K562 (cell line): ENCODE measurements at regions not wholly inside any gene's neighbourhood (a gene's known extent, or its start where the extent isn't known, plus 50 kb on each side); places are given as distances from the start of the nearest gene placed in this dataset.

Experiments
- ATAC-seq: fragments of 200-7000 bp; cut with Tn5 transposase; 3 replicates; pipeline ENCODE4 v1.9.1; 2020; ENCODE audit warnings: moderate library complexity
- BruUV-seq: library from RNA; stranded (reverse); fragments of 400-500 nt; replicated peaks from 2 replicates; lab custom pipeline; 2021; lab: Mats Ljungman, UMichigan
- CTCF ChIA-PET: fragments of 300-600 bp; formaldehyde crosslinking; extraction: SDS; loops from one replicate; lab custom pipeline; 2021; ENCODE audit warnings: low intra/inter-chr PET ratio; lab: Yijun Ruan, JAX
- POLR2A ChIA-PET: fragments of 300-600, 350-650 bp; sonication (Branson Sonifier 250); formaldehyde crosslinking; extraction: SDS; loops from one replicate; lab custom pipeline; 2021; ENCODE audit warnings: antibody characterized with exemption, inconsistent platforms; lab: Yijun Ruan, JAX
- DNase-seq, 4 experiments: peaks; one replicate each; pipeline versions ENCODE4 v3.0.0 to v3.0.0-alpha.2; 2011 to 2018; ENCODE audit warnings: low spot score in 3 of 4, mixed read lengths in 3 of 4; ENCODE audit errors: extremely low read depth in 1 of 4
- FAIRE-seq: peaks from 2 replicates; lab custom pipeline; 2011; peaks lifted over from hg19 to GRCh38; lab: Jason Lieb, UNC
- H2AFZ ChIP-seq: 2 replicates; pipeline ENCODE4 v1.6.0; 2011; ENCODE audit warnings: low read depth, low read length, control low read depth, inconsistent platforms
- H3K27ac ChIP-seq: fragments of 200-600 bp; 3 replicates; pipeline ENCODE4 v1.8.0; 2011; ENCODE audit warnings: low read depth, mild to moderate bottlenecking, control low read depth, inconsistent platforms, low read length, moderate library complexity, mixed read lengths; ENCODE audit errors: extremely low read depth
- H3K27me3 ChIP-seq, 2 experiments: fragments of 300-600 bp in 1 of 2; 2 replicates in 1 of 2; 3 replicates in 1 of 2; pipeline versions ENCODE4 v1.6.0 to v1.8.0; 2011; ENCODE audit warnings: inconsistent platforms in 2 of 2, low read length in 2 of 2, mild to moderate bottlenecking in 1 of 2, mixed read lengths in 1 of 2, moderate library complexity in 1 of 2; ENCODE audit not compliant: control insufficient read depth in 2 of 2, insufficient read depth in 2 of 2
- H3K36me3 ChIP-seq: fragments of 300-600 bp; 3 replicates; pipeline ENCODE4 v1.8.0; 2011; ENCODE audit warnings: mild to moderate bottlenecking, low read length, inconsistent platforms; ENCODE audit not compliant: control insufficient read depth, insufficient read depth
- H3K4me1 ChIP-seq, 2 experiments: fragments of 200-600 bp in 1 of 2; replicated peaks in 1 of 2; 2 replicates in 1 of 2; 3 replicates in 1 of 2; pipeline versions ENCODE4 v1.5.1 to v1.8.0; 2011; ENCODE audit warnings: inconsistent platforms in 2 of 2, low read length in 2 of 2, mild to moderate bottlenecking in 1 of 2, mixed read lengths in 1 of 2, moderate library complexity in 1 of 2; ENCODE audit not compliant: control insufficient read depth in 2 of 2, insufficient read depth in 2 of 2
- H3K4me2 ChIP-seq: 2 replicates; pipeline ENCODE4 v1.6.1; 2011; ENCODE audit warnings: low read length, control low read depth, inconsistent platforms, mixed read lengths; ENCODE audit not compliant: insufficient read depth
- H3K4me3 ChIP-seq: fragments of 200-600 bp; sonication (generic), shearing (Covaris generic); 2 replicates; pipeline ENCODE4 v1.5.1; 2016; ENCODE audit warnings: control low read depth, inconsistent platforms
- H3K79me2 ChIP-seq: fragments of 200-600 bp; 3 replicates; pipeline ENCODE4 v1.8.0; 2011; ENCODE audit warnings: low read length, inconsistent platforms; ENCODE audit not compliant: control insufficient read depth, insufficient read depth
- H3K9ac ChIP-seq, 2 experiments: 2 replicates each; pipeline versions ENCODE4 v1.6.0 to v1.6.1; 2011; ENCODE audit warnings: low read depth in 2 of 2, low read length in 2 of 2, control low read depth in 1 of 2, inconsistent platforms in 1 of 2, mild to moderate bottlenecking in 1 of 2, mixed read lengths in 1 of 2; ENCODE audit not compliant: insufficient read depth in 1 of 2
- H3K9me1 ChIP-seq: one replicate; pipeline ENCODE4 v1.6.0; 2011; ENCODE audit warnings: inconsistent platforms, mild to moderate bottlenecking, low read length, moderate library complexity; ENCODE audit not compliant: control insufficient read depth, insufficient read depth
- H3K9me3 ChIP-seq: replicated peaks from 2 replicates; pipeline ENCODE4 v1.5.1; 2011; ENCODE audit warnings: low read depth, low read length, inconsistent platforms; ENCODE audit not compliant: control insufficient read depth, insufficient read depth
- H4K20me1 ChIP-seq: replicated peaks from 2 replicates; pipeline ENCODE4 v1.6.1; 2011; ENCODE audit warnings: low read length, inconsistent platforms, mixed read lengths; ENCODE audit not compliant: control insufficient read depth, insufficient read depth
- BCL6 ChIP-seq: fragments of 250-450 bp; sonication (Bioruptor Pico); IDR thresholded peaks from 2 replicates; pipeline ENCODE4 v1.4.0; 2020
- CBFA2T3 ChIP-seq: fragments of 450-650 bp; IDR thresholded peaks from 2 replicates; pipeline ENCODE4 v1.6.1; 2017
- CBX3 ChIP-seq, 2 experiments: IDR thresholded peaks; 1 replicate in 1 of 2; 2 replicates in 1 of 2; pipeline ENCODE4 v1.6.1; 2012; ENCODE audit warnings: inconsistent platforms in 2 of 2, low read length in 2 of 2, borderline replicate concordance in 1 of 2, control low read depth in 1 of 2
- POLR2A ChIP-seq: fragments of 450-650 bp; conservative IDR thresholded peaks from 2 replicates; pipeline ENCODE4 v1.6.1; 2016
- SLC30A9 ChIP-seq: fragments of 250-450 bp; sonication (Bioruptor Pico); IDR thresholded peaks from 2 replicates; pipeline ENCODE4 v1.8.0; 2022; ENCODE audit warnings: mild to moderate bottlenecking, moderate library complexity
- ZBTB1 ChIP-seq: sonication (generic); formaldehyde crosslinking; IDR thresholded peaks from 2 replicates; pipeline ENCODE4 v1.8.1; 2023; ENCODE audit warnings: missing genetic modification reagents, low read depth, mild to moderate bottlenecking, borderline replicate concordance
- ZNF212 ChIP-seq: fragments of 450-650 bp; formaldehyde crosslinking; IDR thresholded peaks from 2 replicates; pipeline ENCODE4 v1.4.0; 2020; ENCODE audit warnings: mild to moderate bottlenecking
- ZNF224 ChIP-seq: sonication (generic); formaldehyde crosslinking; IDR thresholded peaks from 2 replicates; pipeline ENCODE4 v1.8.0; 2022; ENCODE audit warnings: mild to moderate bottlenecking, missing genetic modification reagents
- WGBS: fragments of 100-300 bp; shearing (Covaris generic); methylation state at CpG from one replicate; pipeline ENCODE4 v1.1.6; 2016; ENCODE audit warnings: low coverage, mixed read lengths; ENCODE audit not compliant: insufficient coverage; ENCODE audit errors: missing lambda C conversion rate; 5-methylcytosine and 5-hydroxymethylcytosine counted together
- in situ Hi-C: fragments of 300-500 bp; cut with MboI; formaldehyde crosslinking; loops from 4 replicates; pipeline ENCODE4 v1.15.0; 2018; ENCODE audit warnings: inconsistent platforms, mixed read lengths
- intact Hi-C: fragments of 100-400 bp; cut with micrococcal nuclease; formaldehyde crosslinking; loops from 2 replicates; pipeline ENCODE4 v1.14.2; 2022
- TF ChIP-seq, protein P1 (sequence below): fragments of 250-450 bp; sonication (Bioruptor Pico); IDR thresholded peaks from 2 replicates; pipeline ENCODE4 v1.4.0; 2020; ENCODE audit warnings: mild to moderate bottlenecking

DNA sequence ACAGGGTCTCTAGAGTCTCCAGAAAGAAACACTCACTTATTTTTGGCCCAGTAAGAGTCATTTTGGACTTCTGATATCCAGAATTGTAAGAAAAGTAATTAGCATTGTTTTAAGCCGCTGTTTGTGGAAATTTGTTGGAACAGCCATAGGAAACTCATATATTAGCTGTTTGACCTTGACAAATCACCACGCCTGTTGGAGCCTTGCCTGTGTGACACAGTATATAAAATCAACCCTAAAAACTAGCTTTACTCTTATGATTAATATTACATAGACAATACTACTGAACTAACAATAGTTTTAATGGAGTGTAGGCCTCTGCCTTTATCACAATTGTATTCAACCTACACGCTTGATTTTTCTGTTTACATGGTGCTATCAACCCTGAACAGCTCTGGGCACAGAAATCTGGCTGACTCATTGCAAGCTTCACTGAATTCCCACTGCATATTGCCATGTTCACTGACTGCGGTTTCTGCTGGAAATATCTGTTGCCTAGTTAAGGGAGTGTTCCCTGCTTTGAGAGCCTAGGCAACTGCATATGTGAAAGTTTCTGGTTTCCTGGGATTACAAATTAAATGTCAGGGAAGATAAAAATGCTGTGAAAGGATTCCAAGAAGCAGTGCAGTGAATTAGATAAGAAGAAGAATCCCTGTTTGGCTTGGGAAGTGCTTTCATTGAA lies 419.5 kb upstream of the DEPDC1 start:
- H3K4me3 ChIP-seq: no peak overlapping the region
- POLR2A ChIA-PET: no interaction called here
- no peaks in the 10 kb centered on the region for H3K4me1 ChIP-seq
- H3K9ac ChIP-seq: no peak overlapping the region
- no peaks in the 10 kb centered on the region for H3K79me2 ChIP-seq
- CTCF ChIA-PET: no interaction called here
- no peaks in the 10 kb centered on the region; a peak in 1 of 5 replicates for H3K27me3 ChIP-seq
- H3K27ac ChIP-seq: no peak overlapping the region
- intact Hi-C loops (no loop called here), in situ Hi-C loops (no loop called here)
- H3K9me3 ChIP-seq: 0 out of 2 replicates have a peak, but pooled peaks cover 2% of the 10 kb centered on the region
- BruUV-seq: no TSS peak
- TF ChIP-seq SLC30A9 (no peak), BCL6 (CRISPR knock-in tag) (no peak), ZNF212 (no peak), CBFA2T3 (no peak), ZBTB1 (no peak), POLR2A (no peak), ZNF224 (CRISPR knock-in tag) (no peak), CBX3 (IDR thresholded peaks at IDR 0.05; ENCODE audit: borderline replicate concordance in 1 of 2, low read length in 2 of 2) (no peak)
- TF ChIP-seq, protein P1, sequence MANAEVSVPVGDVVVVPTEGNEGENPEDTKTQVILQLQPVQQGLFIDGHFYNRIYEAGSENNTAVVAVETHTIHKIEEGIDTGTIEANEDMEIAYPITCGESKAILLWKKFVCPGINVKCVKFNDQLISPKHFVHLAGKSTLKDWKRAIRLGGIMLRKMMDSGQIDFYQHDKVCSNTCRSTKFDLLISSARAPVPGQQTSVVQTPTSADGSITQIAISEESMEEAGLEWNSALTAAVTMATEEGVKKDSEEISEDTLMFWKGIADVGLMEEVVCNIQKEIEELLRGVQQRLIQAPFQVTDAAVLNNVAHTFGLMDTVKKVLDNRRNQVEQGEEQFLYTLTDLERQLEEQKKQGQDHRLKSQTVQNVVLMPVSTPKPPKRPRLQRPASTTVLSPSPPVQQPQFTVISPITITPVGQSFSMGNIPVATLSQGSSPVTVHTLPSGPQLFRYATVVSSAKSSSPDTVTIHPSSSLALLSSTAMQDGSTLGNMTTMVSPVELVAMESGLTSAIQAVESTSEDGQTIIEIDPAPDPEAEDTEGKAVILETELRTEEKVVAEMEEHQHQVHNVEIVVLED (CRISPR knock-in tag): no peak
- no peaks in the 10 kb centered on the region for H3K36me3 ChIP-seq
- no peaks in the 10 kb centered on the region for H3K9me1 ChIP-seq
- no peaks in the 10 kb centered on the region for H4K20me1 ChIP-seq
- 0% methylated on average over 4 of the region's 4 CpGs for WGBS
- H3K4me2 ChIP-seq: no peak overlapping the region
- ATAC-seq: no peak
- H2AFZ ChIP-seq: no peak overlapping the region
- FAIRE-seq: no peak
- no peak for DNase-seq
